Activated CD4-positive, alpha-beta memory T cell treated with anti-CD3 and anti-CD28 coated beads, Interleukin-2, amount 10 ng/mL, durations not matched to agents 7 days and 5 days (primary cell): ENCODE measurements at regions not wholly inside any gene's neighbourhood (a gene's known extent, or its start where the extent isn't known, plus 50 kb on each side); places are given as distances from the start of the nearest gene placed in this dataset.

ENCODE experiments used
- CTCF ChIA-PET: fragments of 350-600 bp; sonication (Branson Sonifier 250); formaldehyde crosslinking; loops from one replicate; lab custom pipeline; 2021; ENCODE audit warnings: antibody characterized with exemption, inconsistent platforms; lab: Charles Lee
- POLR2A ChIA-PET: fragments of 350-600 bp; sonication (Branson Sonifier 250); formaldehyde crosslinking; loops from one replicate; lab custom pipeline; 2021; ENCODE audit warnings: antibody characterized with exemption; lab: Charles Lee
- DNase-seq: peaks from one replicate; pipeline ENCODE4 v3.0.0-alpha.2; 2020
- H3K27ac Mint-ChIP-seq: one replicate; pipeline ENCODE4 v1.8.0; 2021; ENCODE audit warnings: mild to moderate bottlenecking, mixed read lengths
- H3K27me3 Mint-ChIP-seq: one replicate; pipeline ENCODE4 v1.8.0; 2021; ENCODE audit warnings: mixed read lengths
- H3K36me3 Mint-ChIP-seq: one replicate; pipeline ENCODE4 v1.8.0; 2021; ENCODE audit warnings: low read depth, mixed read lengths
- H3K4me1 Mint-ChIP-seq: one replicate; pipeline ENCODE4 v1.8.0; 2021; ENCODE audit warnings: mixed read lengths
- H3K4me3 Mint-ChIP-seq: one replicate; pipeline ENCODE4 v1.8.0; 2021; ENCODE audit warnings: mild to moderate bottlenecking, mixed read lengths
- H3K9me3 Mint-ChIP-seq: one replicate; pipeline ENCODE4 v1.8.0; 2021; ENCODE audit warnings: mixed read lengths

GRCh38 chr3:103083848-103084631 lies 649.2 kb downstream of the ZPLD1 start:
- no peak for DNase-seq
- Mint-ChIP-seq H3K4me3 (no peak overlapping the region), H3K9me3 (peaks cover 2% of the 10 kb centered on the region), H3K36me3 (no peaks in the 10 kb centered on the region), H3K27me3 (no peaks in the 10 kb centered on the region), H3K4me1 (no peaks in the 10 kb centered on the region), H3K27ac (no peak overlapping the region)
- ChIA-PET POLR2A (no interaction called here), CTCF (no interaction called here)

GRCh38 chr3:103085465-103085864 lies 650.6 kb downstream of the ZPLD1 start:
- H3K4me1 Mint-ChIP-seq: no peaks in the 10 kb centered on the region

GRCh38 chr3:103089758-103090157 lies 654.9 kb downstream of the ZPLD1 start:
- H3K9me3 Mint-ChIP-seq: no peaks in the 10 kb centered on the region
- no peaks in the 10 kb centered on the region for H3K4me1 Mint-ChIP-seq
- no peak overlapping the region for H3K4me3 Mint-ChIP-seq
- no peak overlapping the region for H3K27ac Mint-ChIP-seq
- ChIA-PET POLR2A (no interaction called here), CTCF (no interaction called here)
- DNase-seq: no peak
- no peaks in the 10 kb centered on the region for H3K27me3 Mint-ChIP-seq
- no peaks in the 10 kb centered on the region for H3K36me3 Mint-ChIP-seq

More at GRCh38 chr3:103085465-103085864, 650.6 kb downstream of the ZPLD1 start:
- POLR2A ChIA-PET: no interaction called here
- no peaks in the 10 kb centered on the region for H3K36me3 Mint-ChIP-seq
- H3K27me3 Mint-ChIP-seq: no peaks in the 10 kb centered on the region
- H3K27ac Mint-ChIP-seq: no peak overlapping the region
- CTCF ChIA-PET: no interaction called here
- H3K9me3 Mint-ChIP-seq: peaks cover 2% of the 10 kb centered on the region
- H3K4me3 Mint-ChIP-seq: no peak overlapping the region
- no peak for DNase-seq

GRCh38 chr3:103105206-103105605 lies 670.4 kb downstream of the ZPLD1 start:
- Mint-ChIP-seq H3K36me3 (no peaks in the 10 kb centered on the region), H3K4me1 (no peaks in the 10 kb centered on the region), H3K9me3 (peaks cover 2% of the 10 kb centered on the region), H3K27me3 (no peaks in the 10 kb centered on the region), H3K27ac (no peak overlapping the region), H3K4me3 (no peak overlapping the region)
- ChIA-PET POLR2A (no interaction called here), CTCF (no interaction called here)
- DNase-seq: no peak

- Mint-ChIP-seq H3K4me1 (no peaks in the 10 kb centered on the region), H3K9me3 (no peaks in the 10 kb centered on the region), H3K4me3 (no peak overlapping the region), H3K36me3 (no peaks in the 10 kb centered on the region), H3K27me3 (no peaks in the 10 kb centered on the region), H3K27ac (no peak overlapping the region)
- ChIA-PET POLR2A (no interaction called here), CTCF (no interaction called here)
- no peak for DNase-seq
Measured at GRCh38 chr3:103112273-103112672, 677.5 kb downstream of the ZPLD1 start.

- Mint-ChIP-seq H3K4me3 (no peak overlapping the region), H3K9me3 (no peaks in the 10 kb centered on the region), H3K27me3 (no peaks in the 10 kb centered on the region), H3K36me3 (no peaks in the 10 kb centered on the region), H3K4me1 (no peaks in the 10 kb centered on the region), H3K27ac (no peak overlapping the region)
- ChIA-PET POLR2A (no interaction called here), CTCF (no interaction called here)
- no peak for DNase-seq
Measured at GRCh38 chr3:103126115-103126514, 691.3 kb downstream of the ZPLD1 start.

- Mint-ChIP-seq H3K36me3 (no peaks in the 10 kb centered on the region), H3K27me3 (no peaks in the 10 kb centered on the region), H3K4me1 (no peaks in the 10 kb centered on the region), H3K9me3 (no peaks in the 10 kb centered on the region), H3K27ac (no peak overlapping the region), H3K4me3 (no peak overlapping the region)
- CTCF ChIA-PET: no interaction called here
- DNase-seq: no peak
- POLR2A ChIA-PET: no interaction called here
Measured at GRCh38 chr3:103127098-103127630, 692.3 kb downstream of the ZPLD1 start.

GRCh38 chr3:103127737-103128136 lies 692.9 kb downstream of the ZPLD1 start:
- H3K36me3 Mint-ChIP-seq: no peaks in the 10 kb centered on the region
- H3K27ac Mint-ChIP-seq: no peak overlapping the region
- CTCF ChIA-PET: no interaction called here
- H3K27me3 Mint-ChIP-seq: no peaks in the 10 kb centered on the region
- no peak for DNase-seq
- no peaks in the 10 kb centered on the region for H3K4me1 Mint-ChIP-seq
- POLR2A ChIA-PET: no interaction called here
- H3K9me3 Mint-ChIP-seq: no peaks in the 10 kb centered on the region
- no peak overlapping the region for H3K4me3 Mint-ChIP-seq

- no peak overlapping the region for H3K4me3 Mint-ChIP-seq
- H3K9me3 Mint-ChIP-seq: no peaks in the 10 kb centered on the region
- no peaks in the 10 kb centered on the region for H3K36me3 Mint-ChIP-seq
- no peak overlapping the region for H3K27ac Mint-ChIP-seq
- H3K4me1 Mint-ChIP-seq: no peaks in the 10 kb centered on the region
- no peak for DNase-seq
- no peaks in the 10 kb centered on the region for H3K27me3 Mint-ChIP-seq
- POLR2A ChIA-PET: no interaction called here
- CTCF ChIA-PET: no interaction called here
Measured at GRCh38 chr3:103134023-103134724, 699.4 kb downstream of the ZPLD1 start.

- Mint-ChIP-seq H3K4me3 (no peak overlapping the region), H3K27ac (no peak overlapping the region), H3K9me3 (no peaks in the 10 kb centered on the region), H3K36me3 (no peaks in the 10 kb centered on the region), H3K4me1 (no peaks in the 10 kb centered on the region), H3K27me3 (no peaks in the 10 kb centered on the region)
- CTCF ChIA-PET: no interaction called here
- DNase-seq: no peak
- POLR2A ChIA-PET: no interaction called here
Measured at GRCh38 chr3:103136621-103137020, 701.8 kb downstream of the ZPLD1 start.

GRCh38 chr3:103137830-103138229 lies 703.0 kb downstream of the ZPLD1 start:
- Mint-ChIP-seq H3K36me3 (no peaks in the 10 kb centered on the region), H3K4me3 (no peak overlapping the region), H3K9me3 (no peaks in the 10 kb centered on the region), H3K27ac (no peak overlapping the region), H3K27me3 (no peaks in the 10 kb centered on the region), H3K4me1 (no peaks in the 10 kb centered on the region)
- POLR2A ChIA-PET: no interaction called here
- CTCF ChIA-PET: no interaction called here
- DNase-seq: no peak

GRCh38 chr3:103158183-103158582 lies 723.4 kb downstream of the ZPLD1 start:
- no peak for DNase-seq
- Mint-ChIP-seq H3K4me3 (no peak overlapping the region), H3K27me3 (no peaks in the 10 kb centered on the region), H3K27ac (no peak overlapping the region), H3K4me1 (no peaks in the 10 kb centered on the region), H3K36me3 (no peaks in the 10 kb centered on the region), H3K9me3 (no peaks in the 10 kb centered on the region)
- ChIA-PET POLR2A (no interaction called here), CTCF (no interaction called here)

GRCh38 chr3:103166890-103167289 lies 732.1 kb downstream of the ZPLD1 start:
- Mint-ChIP-seq H3K9me3 (peaks cover 5% of the 10 kb centered on the region), H3K27me3 (no peaks in the 10 kb centered on the region), H3K4me3 (no peak overlapping the region), H3K36me3 (no peaks in the 10 kb centered on the region), H3K27ac (no peak overlapping the region), H3K4me1 (no peaks in the 10 kb centered on the region)
- DNase-seq: no peak
- POLR2A ChIA-PET: no interaction called here
- CTCF ChIA-PET: no interaction called here
